ENCODE measurements at regions not wholly inside any gene's neighbourhood (a gene's known extent, or its start where the extent isn't known, plus 50 kb on each side); places are given as distances from the start of the nearest gene placed in this dataset.

- Histone ChIP-seq H3K4me1 (ENCODE audit: low read length) (no peaks in the 10 kb centered on the region), H3K4me3 (ENCODE audit: low read length) (no peak overlapping the region), H3K9ac (ENCODE audit: low read length) (no peak overlapping the region), H3K27me3 (ENCODE audit: low read depth, low read length) (peaks cover 7% of the 10 kb centered on the region; the same call in 1 of the 2 replicates), H3K27ac (ENCODE audit: low read length) (no peak overlapping the region), H4K20me1 (ENCODE audit: insufficient read depth, low read length) (no peaks in the 10 kb centered on the region), H3K4me2 (ENCODE audit: low read length) (no peak overlapping the region), H2AFZ (ENCODE audit: low read depth, low read length) (no peak overlapping the region), H3K79me2 (ENCODE audit: low read length) (no peaks in the 10 kb centered on the region), H3K9me3 (ENCODE audit: insufficient read depth, low read length) (no peaks in the 10 kb centered on the region), H3K36me3 (replicated peaks; ENCODE audit: low read depth, low read length) (no peaks in the 10 kb centered on the region)
- TF ChIP-seq CTCF (IDR thresholded peaks at IDR 0.05; ENCODE audit: low read depth, low read length) (no peak), EZH2phosphoT487 (IDR thresholded peaks at IDR 0.05; ENCODE audit: low read depth) (no peak)
Observed at GRCh38 chr2:71815701-71816474, 331.8 kb downstream of the CYP26B1 start.

GRCh38 chr2:71814885-71815284, 332.8 kb downstream of the CYP26B1 start:
- Histone ChIP-seq H3K9ac (ENCODE audit: low read length) (no peak overlapping the region), H3K4me1 (ENCODE audit: low read length) (no peaks in the 10 kb centered on the region), H3K9me3 (ENCODE audit: insufficient read depth, low read length) (no peaks in the 10 kb centered on the region), H3K79me2 (ENCODE audit: low read length) (no peaks in the 10 kb centered on the region), H3K4me3 (ENCODE audit: low read length) (no peak overlapping the region), H3K27ac (ENCODE audit: low read length) (no peak overlapping the region), H3K4me2 (ENCODE audit: low read length) (no peak overlapping the region), H3K36me3 (replicated peaks; ENCODE audit: low read depth, low read length) (no peaks in the 10 kb centered on the region), H4K20me1 (ENCODE audit: insufficient read depth, low read length) (no peaks in the 10 kb centered on the region), H2AFZ (ENCODE audit: low read depth, low read length) (no peak overlapping the region), H3K27me3 (ENCODE audit: low read depth, low read length) (peaks cover 7% of the 10 kb centered on the region; the same call in 1 of the 2 replicates)
- TF ChIP-seq EZH2phosphoT487 (IDR thresholded peaks at IDR 0.05; ENCODE audit: low read depth) (no peak), CTCF (IDR thresholded peaks at IDR 0.05; ENCODE audit: low read depth, low read length) (no peak)

GRCh38 chr2:71813807-71814470, 333.7 kb downstream of the CYP26B1 start:
- H3K4me1 ChIP-seq (ENCODE audit: low read length) = no peaks in the 10 kb centered on the region
- H4K20me1 ChIP-seq (ENCODE audit: insufficient read depth, low read length) = no peaks in the 10 kb centered on the region
- no peaks in the 10 kb centered on the region for H3K9me3 ChIP-seq (ENCODE audit: insufficient read depth, low read length)
- no peak overlapping the region for H3K4me2 ChIP-seq (ENCODE audit: low read length)
- H3K79me2 ChIP-seq (ENCODE audit: low read length) = no peaks in the 10 kb centered on the region
- H3K27ac ChIP-seq (ENCODE audit: low read length) = no peak overlapping the region
- TF ChIP-seq EZH2phosphoT487 (IDR thresholded peaks at IDR 0.05; ENCODE audit: low read depth) = no peak
- H3K9ac ChIP-seq (ENCODE audit: low read length) = no peak overlapping the region
- H3K27me3 ChIP-seq (ENCODE audit: low read depth, low read length) = peaks cover 7% of the 10 kb centered on the region; the same call in 1 of the 2 replicates
- no peak overlapping the region for H2AFZ ChIP-seq (ENCODE audit: low read depth, low read length)
- no peak overlapping the region for H3K4me3 ChIP-seq (ENCODE audit: low read length)
- no peaks in the 10 kb centered on the region for H3K36me3 ChIP-seq (replicated peaks; ENCODE audit: low read depth, low read length)

- Histone ChIP-seq H3K27ac (ENCODE audit: low read length) (no peak overlapping the region), H3K4me2 (ENCODE audit: low read length) (no peak overlapping the region), H3K9me3 (ENCODE audit: insufficient read depth, low read length) (no peaks in the 10 kb centered on the region), H3K36me3 (replicated peaks; ENCODE audit: low read depth, low read length) (no peaks in the 10 kb centered on the region), H4K20me1 (ENCODE audit: insufficient read depth, low read length) (no peaks in the 10 kb centered on the region), H3K4me3 (ENCODE audit: low read length) (no peak overlapping the region), H3K79me2 (ENCODE audit: low read length) (no peaks in the 10 kb centered on the region), H3K4me1 (ENCODE audit: low read length) (no peaks in the 10 kb centered on the region), H2AFZ (ENCODE audit: low read depth, low read length) (no peak overlapping the region), H3K9ac (ENCODE audit: low read length) (no peak overlapping the region), H3K27me3 (ENCODE audit: low read depth, low read length) (peaks cover 7% of the 10 kb centered on the region; the same call in 1 of the 2 replicates)
- TF ChIP-seq CTCF (IDR thresholded peaks at IDR 0.05; ENCODE audit: low read depth, low read length) = no peak
- no peak for TF ChIP-seq EZH2phosphoT487 (IDR thresholded peaks at IDR 0.05; ENCODE audit: low read depth)
Observed at GRCh38 chr2:71813315-71813714, 334.3 kb downstream of the CYP26B1 start.
